ENCODE measurements at regions not wholly inside any gene's neighbourhood (a gene's known extent, or its start where the extent isn't known, plus 50 kb on each side); places are given as distances from the start of the nearest gene placed in this dataset.

DNA sequence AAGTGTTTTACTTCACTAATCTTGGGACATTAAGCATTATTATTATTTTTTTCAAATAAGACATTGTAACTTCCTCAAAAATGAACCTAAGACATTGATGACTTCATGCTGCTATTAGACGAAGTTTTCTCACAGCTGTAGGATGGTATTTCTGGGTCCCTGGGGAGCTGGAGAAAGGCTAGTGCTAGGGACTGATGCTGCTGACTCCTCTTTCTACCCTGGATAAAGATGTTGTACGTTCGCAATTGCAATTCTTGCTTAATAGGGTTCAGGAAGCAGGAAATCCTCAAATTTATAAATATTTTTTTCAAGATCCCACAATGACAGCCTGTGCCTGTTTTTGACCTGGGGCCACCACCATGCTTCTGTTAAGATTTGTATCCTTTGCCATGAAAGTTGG, 526.0 kb downstream of the CCSER2 start:
- intact Hi-C loops (cut with micrococcal nuclease) (no loop called here), in situ Hi-C loops (cut with MboI) (no loop called here)
- Histone ChIP-seq H3K9me1 (ENCODE audit: control insufficient read depth, insufficient read depth, low read length) (no peaks in the 10 kb centered on the region), H3K4me1 (replicated peaks in 1 of 2; ENCODE audit: control insufficient read depth in 2 of 2, insufficient read depth in 2 of 2, low read length in 2 of 2) (no peaks in the 10 kb centered on the region), H3K27ac (ENCODE audit: extremely low read depth, low read depth, low read length) (no peak overlapping the region), H2AFZ (ENCODE audit: low read depth, low read length) (no peak overlapping the region), H3K79me2 (ENCODE audit: control insufficient read depth, insufficient read depth, low read length) (no peaks in the 10 kb centered on the region), H3K9me3 (replicated peaks; ENCODE audit: control insufficient read depth, insufficient read depth, low read depth, low read length) (no peaks in the 10 kb centered on the region), H3K4me2 (ENCODE audit: insufficient read depth, low read length) (no peak overlapping the region), H4K20me1 (replicated peaks; ENCODE audit: control insufficient read depth, insufficient read depth, low read length) (no peaks in the 10 kb centered on the region), H3K36me3 (ENCODE audit: control insufficient read depth, insufficient read depth, low read length) (no peaks in the 10 kb centered on the region), H3K4me3 (no peak overlapping the region), H3K27me3 (ENCODE audit: control insufficient read depth in 2 of 2, insufficient read depth in 2 of 2, low read length in 2 of 2) (no peaks in the 10 kb centered on the region), H3K9ac (ENCODE audit: insufficient read depth in 1 of 2, low read depth in 2 of 2, low read length in 2 of 2) (no peak overlapping the region)
- ATAC-seq, result no peak
- BruUV-seq (replicated peaks), result no TSS peak
- CTCF ChIA-PET (ENCODE audit: low intra/inter-chr PET ratio), result no interaction called here
- 5% methylated on average over 3 of the region's 3 CpGs for WGBS (ENCODE audit: insufficient coverage, low coverage, missing lambda C conversion rate)
- no peak for DNase-seq (ENCODE audit: extremely low read depth in 1 of 4, low spot score in 3 of 4)
- no peak for TF ChIP-seq ZBTB43 (CRISPR knock-in tag; IDR thresholded peaks at IDR 0.05)
- TF ChIP-seq SMAD2 (IDR thresholded peaks at IDR 0.05; ENCODE audit: low read depth, low read length), result no peak
- TF ChIP-seq ZSCAN32 (CRISPR knock-in tag; IDR thresholded peaks at IDR 0.05), result no peak
- no peak for TF ChIP-seq NFXL1 (CRISPR knock-in tag; IDR thresholded peaks at IDR 0.05)
- no peak for TF ChIP-seq TAF7 (tag; IDR thresholded peaks at IDR 0.05)
- TF ChIP-seq RBM34 (IDR thresholded peaks at IDR 0.05; ENCODE audit: borderline replicate concordance, insufficient read depth, low read length), result no peak
- TF ChIP-seq, protein P1, sequence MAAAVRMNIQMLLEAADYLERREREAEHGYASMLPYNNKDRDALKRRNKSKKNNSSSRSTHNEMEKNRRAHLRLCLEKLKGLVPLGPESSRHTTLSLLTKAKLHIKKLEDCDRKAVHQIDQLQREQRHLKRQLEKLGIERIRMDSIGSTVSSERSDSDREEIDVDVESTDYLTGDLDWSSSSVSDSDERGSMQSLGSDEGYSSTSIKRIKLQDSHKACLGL (CRISPR knock-in tag; IDR thresholded peaks at IDR 0.05; ENCODE audit: borderline replicate concordance, poor library complexity, severe bottlenecking), result no peak
- no peak for TF ChIP-seq GABPA (tag; conservative IDR thresholded peaks at IDR 0.05; ENCODE audit: low read depth)
- no peak for TF ChIP-seq STAT5A (IDR thresholded peaks at IDR 0.05; ENCODE audit: borderline replicate concordance, low read length)
- TF ChIP-seq ZFP1 (CRISPR knock-in tag; IDR thresholded peaks at IDR 0.05), result no peak
- TF ChIP-seq, protein P2, sequence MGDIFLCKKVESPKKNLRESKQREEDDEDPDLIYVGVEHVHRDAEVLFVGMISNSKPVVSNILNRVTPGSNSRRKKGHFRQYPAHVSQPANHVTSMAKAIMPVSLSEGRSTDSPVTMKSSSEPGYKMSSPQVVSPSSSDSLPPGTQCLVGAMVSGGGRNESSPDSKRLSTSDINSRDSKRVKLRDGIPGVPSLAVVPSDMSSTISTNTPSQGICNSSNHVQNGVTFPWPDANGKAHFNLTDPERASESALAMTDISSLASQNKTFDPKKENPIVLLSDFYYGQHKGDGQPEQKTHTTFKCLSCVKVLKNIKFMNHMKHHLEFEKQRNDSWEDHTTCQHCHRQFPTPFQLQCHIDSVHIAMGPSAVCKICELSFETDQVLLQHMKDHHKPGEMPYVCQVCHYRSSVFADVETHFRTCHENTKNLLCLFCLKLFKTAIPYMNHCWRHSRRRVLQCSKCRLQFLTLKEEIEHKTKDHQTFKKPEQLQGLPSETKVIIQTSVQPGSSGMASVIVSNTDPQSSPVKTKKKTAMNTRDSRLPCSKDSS (IDR thresholded peaks at IDR 0.05; ENCODE audit: low read depth, partially characterized antibody), result no peak
- no peak for TF ChIP-seq NFRKB (IDR thresholded peaks at IDR 0.05; ENCODE audit: low read depth)
- TF ChIP-seq ERF (CRISPR knock-in tag; IDR thresholded peaks at IDR 0.05), result no peak
- TF ChIP-seq ARNT (IDR thresholded peaks at IDR 0.05), result no peak
- no peak for TF ChIP-seq GTF2E2 (tag; IDR thresholded peaks at IDR 0.05)
- TF ChIP-seq HNRNPUL1 (IDR thresholded peaks at IDR 0.05; ENCODE audit: low read length), result no peak
- TF ChIP-seq EWSR1 (IDR thresholded peaks at IDR 0.05; ENCODE audit: borderline replicate concordance, low read depth, partially characterized antibody), result no peak
- no peak for TF ChIP-seq ZNF347 (CRISPR knock-in tag; IDR thresholded peaks at IDR 0.05; ENCODE audit: low read depth)
- no peak for TF ChIP-seq DPF2 (IDR thresholded peaks at IDR 0.05)
- no peak for TF ChIP-seq SMC3 (conservative IDR thresholded peaks at IDR 0.05; ENCODE audit: insufficient read depth, low read depth, low read length)
- no peak for FAIRE-seq
- POLR2A ChIA-PET, result no interaction called here

Measured in K562 (cell line).